ENCODE measurements at regions not wholly inside any gene's neighbourhood (a gene's known extent, or its start where the extent isn't known, plus 50 kb on each side); places are given as distances from the start of the nearest gene placed in this dataset.

GRCh38 chr13:84821261-84821660, 939.0 kb upstream of the SLITRK1 start:
- Histone ChIP-seq H3K36me3 (ENCODE audit: insufficient read depth in 1 of 2, low read depth in 1 of 2) (no peaks in the 10 kb centered on the region), H3K27me3 (ENCODE audit: insufficient read depth in 3 of 3, low read length in 2 of 3) (no peaks in the 10 kb centered on the region), H3K27ac (no peak overlapping the region), H3K9me3 (peaks cover 5% of the 10 kb centered on the region), H3K4me1 (no peaks in the 10 kb centered on the region), H3K4me3 (no peak overlapping the region)
- intact Hi-C loops (cut with DNase I) = no loop called here
- DNase-seq (no peak), ATAC-seq (no peak)
- 25 to 28% (median 28%) methylated on average over 3 of the region's 3 CpGs for WGBS, 3 donors
- TF ChIP-seq, protein P1, sequence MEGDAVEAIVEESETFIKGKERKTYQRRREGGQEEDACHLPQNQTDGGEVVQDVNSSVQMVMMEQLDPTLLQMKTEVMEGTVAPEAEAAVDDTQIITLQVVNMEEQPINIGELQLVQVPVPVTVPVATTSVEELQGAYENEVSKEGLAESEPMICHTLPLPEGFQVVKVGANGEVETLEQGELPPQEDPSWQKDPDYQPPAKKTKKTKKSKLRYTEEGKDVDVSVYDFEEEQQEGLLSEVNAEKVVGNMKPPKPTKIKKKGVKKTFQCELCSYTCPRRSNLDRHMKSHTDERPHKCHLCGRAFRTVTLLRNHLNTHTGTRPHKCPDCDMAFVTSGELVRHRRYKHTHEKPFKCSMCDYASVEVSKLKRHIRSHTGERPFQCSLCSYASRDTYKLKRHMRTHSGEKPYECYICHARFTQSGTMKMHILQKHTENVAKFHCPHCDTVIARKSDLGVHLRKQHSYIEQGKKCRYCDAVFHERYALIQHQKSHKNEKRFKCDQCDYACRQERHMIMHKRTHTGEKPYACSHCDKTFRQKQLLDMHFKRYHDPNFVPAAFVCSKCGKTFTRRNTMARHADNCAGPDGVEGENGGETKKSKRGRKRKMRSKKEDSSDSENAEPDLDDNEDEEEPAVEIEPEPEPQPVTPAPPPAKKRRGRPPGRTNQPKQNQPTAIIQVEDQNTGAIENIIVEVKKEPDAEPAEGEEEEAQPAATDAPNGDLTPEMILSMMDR (IDR thresholded peaks at IDR 0.05) = no peak

GRCh38 chr13:84816567-84817105, 934.4 kb upstream of the SLITRK1 start:
- H3K27me3 ChIP-seq (ENCODE audit: insufficient read depth in 3 of 3, low read length in 2 of 3) = no peaks in the 10 kb centered on the region
- H3K4me3 ChIP-seq = no peak overlapping the region
- H3K27ac ChIP-seq = no peak overlapping the region
- DNase-seq (no peak), ATAC-seq (no peak)
- peaks cover 5% of the 10 kb centered on the region for H3K9me3 ChIP-seq
- TF ChIP-seq, protein P1 (IDR thresholded peaks at IDR 0.05) = no peak
- 47 to 66% (median 53%) methylated on average over 4 of the region's 4 CpGs for WGBS, 3 donors
- intact Hi-C loops (cut with DNase I) = no loop called here
- no peaks in the 10 kb centered on the region for H3K4me1 ChIP-seq
- no peaks in the 10 kb centered on the region for H3K36me3 ChIP-seq (ENCODE audit: insufficient read depth in 1 of 2, low read depth in 1 of 2)

GRCh38 chr13:84812789-84813188, 930.5 kb upstream of the SLITRK1 start:
- Histone ChIP-seq H3K27ac (no peak overlapping the region), H3K27me3 (ENCODE audit: insufficient read depth in 3 of 3, low read length in 2 of 3) (no peaks in the 10 kb centered on the region), H3K9me3 (peaks cover 4% of the 10 kb centered on the region), H3K36me3 (ENCODE audit: insufficient read depth in 1 of 2, low read depth in 1 of 2) (no peaks in the 10 kb centered on the region), H3K4me3 (no peak overlapping the region), H3K4me1 (no peaks in the 10 kb centered on the region)
- DNase-seq (no peak), ATAC-seq (no peak)
- TF ChIP-seq, protein P1 (IDR thresholded peaks at IDR 0.05) = no peak
- 48 to 74% (median 58%) methylated on average over 3 of the region's 3 CpGs for WGBS, 3 donors
- intact Hi-C loops (cut with DNase I) = no loop called here

DNA sequence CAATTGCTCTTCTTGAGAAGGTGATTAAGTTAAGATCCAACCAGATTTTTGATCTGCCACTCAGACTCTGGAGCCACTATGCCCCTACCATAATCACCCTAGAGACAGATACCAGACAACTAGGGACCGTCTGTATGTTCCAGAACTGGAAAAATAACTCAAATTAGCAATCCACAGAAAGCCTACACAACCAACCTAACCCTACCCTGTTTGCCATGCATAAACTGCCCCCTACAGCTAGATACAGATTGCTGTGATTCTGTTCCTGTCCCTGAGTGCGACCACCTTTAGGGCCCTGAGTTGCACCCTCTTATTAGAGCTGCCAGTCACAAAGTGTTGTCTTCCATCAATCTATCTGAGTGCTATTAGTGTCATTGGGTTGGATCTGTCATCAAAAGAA, 929.8 kb upstream of the SLITRK1 start:
- Histone ChIP-seq H3K4me1 (no peaks in the 10 kb centered on the region), H3K4me3 (no peak overlapping the region), H3K27me3 (ENCODE audit: insufficient read depth in 3 of 3, low read length in 2 of 3) (no peaks in the 10 kb centered on the region), H3K9me3 (no peaks in the 10 kb centered on the region), H3K36me3 (ENCODE audit: insufficient read depth in 1 of 2, low read depth in 1 of 2) (no peaks in the 10 kb centered on the region), H3K27ac (no peak overlapping the region)
- intact Hi-C loops (cut with DNase I) = no loop called here
- no peak for ATAC-seq
- DNase-seq = no peak
- TF ChIP-seq, protein P1 (IDR thresholded peaks at IDR 0.05) = no peak
- WGBS, 3 donors = 76 to 79% (median 76%) methylated on average over 2 of the region's 2 CpGs

GRCh38 chr13:84810781-84811180, 928.5 kb upstream of the SLITRK1 start:
- Histone ChIP-seq H3K27ac (no peak overlapping the region), H3K4me3 (no peak overlapping the region), H3K4me1 (no peaks in the 10 kb centered on the region), H3K27me3 (ENCODE audit: insufficient read depth in 3 of 3, low read length in 2 of 3) (no peaks in the 10 kb centered on the region), H3K9me3 (no peaks in the 10 kb centered on the region), H3K36me3 (ENCODE audit: insufficient read depth in 1 of 2, low read depth in 1 of 2) (no peaks in the 10 kb centered on the region)
- no peak for ATAC-seq
- TF ChIP-seq, protein P1 (IDR thresholded peaks at IDR 0.05) = no peak
- intact Hi-C loops (cut with DNase I) = no loop called here
- no peak for DNase-seq
- WGBS, 3 donors = 45 to 54% (median 48%) methylated on average over 4 of the region's 4 CpGs
